ENCODE measurements at regions not wholly inside any gene's neighbourhood (a gene's known extent, or its start where the extent isn't known, plus 50 kb on each side); places are given as distances from the start of the nearest gene placed in this dataset.

- in situ Hi-C loops (cut with HindIII; ENCODE audit: low sequenced_read_pairs): no loop called here
Observed at GRCh38 chr13:90974249-90974975, 373.1 kb upstream of the MIR17HG start.

DNA sequence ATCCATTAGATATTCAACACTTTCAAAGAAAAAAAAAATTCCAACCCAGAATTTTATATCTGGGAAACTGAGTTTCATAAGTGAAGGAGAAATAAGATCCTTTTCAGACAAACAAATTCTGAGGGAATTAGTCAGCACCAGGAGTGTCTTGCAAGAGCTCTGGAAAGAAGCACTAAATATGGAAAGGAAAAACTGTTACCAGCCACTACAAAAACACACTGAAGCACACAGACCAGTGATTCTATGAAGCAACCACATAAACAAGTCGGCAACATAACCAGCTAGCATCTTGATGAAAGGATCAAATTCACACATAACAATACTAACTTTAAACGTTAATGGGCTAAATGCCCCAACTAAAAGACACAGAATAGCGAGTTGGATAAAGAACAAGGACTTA, 368.4 kb upstream of the MIR17HG start:
- in situ Hi-C loops (cut with HindIII; ENCODE audit: low sequenced_read_pairs): no loop called here

DNA sequence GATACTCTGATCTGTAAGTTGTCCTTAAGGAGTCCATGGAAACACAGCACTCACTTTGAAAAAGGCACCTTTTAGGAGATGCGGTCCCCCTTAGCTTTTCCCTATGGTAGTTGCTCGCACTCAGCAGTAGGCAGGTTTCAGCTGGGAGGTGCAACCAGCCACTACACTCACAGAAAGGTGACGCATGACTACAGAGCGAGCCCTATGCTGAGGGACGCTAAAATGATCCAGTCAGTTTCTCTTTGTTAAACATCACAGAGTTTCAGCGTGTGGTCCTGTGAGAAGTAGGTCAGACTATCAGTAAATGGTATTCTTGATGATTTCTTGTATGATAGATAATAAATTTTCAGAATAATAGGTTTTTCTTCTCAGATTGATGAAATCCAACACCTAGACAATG, 362.7 kb upstream of the MIR17HG start:
- in situ Hi-C loops (cut with HindIII; ENCODE audit: low sequenced_read_pairs): no loop called here

DNA sequence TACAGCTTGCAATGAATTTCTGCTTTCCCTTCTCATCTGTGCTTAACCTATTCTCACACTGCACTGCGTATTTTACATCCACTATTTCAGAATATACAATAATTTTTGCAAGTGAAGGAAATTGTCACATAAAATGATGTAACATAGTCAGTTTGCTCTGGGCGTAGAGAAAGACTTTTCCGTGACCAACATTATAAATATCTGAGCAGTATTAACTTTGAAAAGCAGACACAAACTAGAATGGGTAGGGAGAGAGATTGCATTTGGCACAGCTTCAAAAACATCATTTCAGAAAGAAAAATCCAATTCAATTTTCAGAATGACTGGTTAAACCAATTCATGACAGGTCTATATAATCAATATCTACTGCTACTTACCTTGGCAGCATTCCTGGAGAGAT, 352.5 kb upstream of the MIR17HG start:
- in situ Hi-C loops (cut with HindIII; ENCODE audit: low sequenced_read_pairs): no loop called here

DNA sequence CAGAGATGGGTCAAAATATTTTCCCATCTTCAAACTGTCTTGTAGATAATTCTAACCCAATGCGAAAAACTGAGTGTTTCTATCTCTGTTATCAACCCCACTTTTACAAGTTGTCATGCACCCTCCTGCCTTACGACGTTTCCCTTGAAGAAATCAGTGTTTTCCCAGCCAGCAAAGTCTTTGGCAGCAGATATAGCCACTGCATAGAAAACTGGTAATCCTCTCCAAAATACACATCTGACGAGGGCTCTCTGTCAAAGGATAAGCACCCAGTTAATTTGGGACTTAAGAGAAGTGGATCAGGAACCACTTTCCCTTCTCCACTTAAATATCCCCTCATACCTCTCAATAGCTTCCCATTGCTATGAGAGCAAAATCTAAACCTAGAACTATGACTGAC, 351.9 kb upstream of the MIR17HG start:
- in situ Hi-C loops (cut with HindIII; ENCODE audit: low sequenced_read_pairs): no loop called here

GRCh38 chr13:90997951-90998350, 349.5 kb upstream of the MIR17HG start:
- in situ Hi-C loops (cut with HindIII; ENCODE audit: low sequenced_read_pairs): no loop called here

DNA sequence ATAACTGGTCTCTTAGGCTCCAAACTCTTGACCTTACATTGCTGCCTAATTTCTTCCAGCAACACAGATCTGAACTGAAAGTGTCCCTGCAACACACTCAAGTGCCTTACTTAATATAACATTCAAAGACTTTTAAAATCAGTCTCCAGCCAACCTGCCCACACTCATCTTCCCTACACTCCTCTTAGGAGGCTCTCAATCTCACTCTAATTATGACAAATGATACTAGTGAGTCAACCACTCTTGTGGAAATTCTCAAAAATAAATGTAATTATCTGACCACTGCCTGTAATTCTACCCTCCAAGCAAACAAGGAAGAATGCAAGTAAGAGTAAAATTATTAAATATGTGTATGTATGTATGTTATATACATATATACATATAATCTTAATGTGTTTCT, 348.1 kb upstream of the MIR17HG start:
- in situ Hi-C loops (cut with HindIII; ENCODE audit: low sequenced_read_pairs): no loop called here

DNA sequence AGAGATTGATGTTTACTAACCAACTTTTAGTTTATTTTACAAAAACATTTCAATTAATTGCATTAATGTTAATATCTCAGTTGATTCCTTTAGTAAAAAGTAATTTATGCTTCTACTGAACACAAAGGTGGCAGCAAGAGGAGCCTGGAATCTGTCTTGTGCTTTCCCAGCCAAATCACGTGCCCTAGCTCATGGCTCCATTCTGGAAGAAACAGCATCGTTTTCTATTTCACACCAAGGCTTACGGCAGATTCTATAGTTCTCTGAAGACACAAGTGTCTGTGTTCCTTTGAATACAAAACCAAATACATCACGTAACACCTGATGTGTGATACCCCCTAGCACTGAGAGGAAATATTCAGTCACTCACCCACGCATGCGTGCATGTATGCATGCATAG, 346.1 kb upstream of the MIR17HG start:
- in situ Hi-C loops (cut with HindIII; ENCODE audit: low sequenced_read_pairs): no loop called here

GRCh38 chr13:91014696-91015095, 332.8 kb upstream of the MIR17HG start:
- in situ Hi-C loops (cut with HindIII; ENCODE audit: low sequenced_read_pairs): no loop called here

DNA sequence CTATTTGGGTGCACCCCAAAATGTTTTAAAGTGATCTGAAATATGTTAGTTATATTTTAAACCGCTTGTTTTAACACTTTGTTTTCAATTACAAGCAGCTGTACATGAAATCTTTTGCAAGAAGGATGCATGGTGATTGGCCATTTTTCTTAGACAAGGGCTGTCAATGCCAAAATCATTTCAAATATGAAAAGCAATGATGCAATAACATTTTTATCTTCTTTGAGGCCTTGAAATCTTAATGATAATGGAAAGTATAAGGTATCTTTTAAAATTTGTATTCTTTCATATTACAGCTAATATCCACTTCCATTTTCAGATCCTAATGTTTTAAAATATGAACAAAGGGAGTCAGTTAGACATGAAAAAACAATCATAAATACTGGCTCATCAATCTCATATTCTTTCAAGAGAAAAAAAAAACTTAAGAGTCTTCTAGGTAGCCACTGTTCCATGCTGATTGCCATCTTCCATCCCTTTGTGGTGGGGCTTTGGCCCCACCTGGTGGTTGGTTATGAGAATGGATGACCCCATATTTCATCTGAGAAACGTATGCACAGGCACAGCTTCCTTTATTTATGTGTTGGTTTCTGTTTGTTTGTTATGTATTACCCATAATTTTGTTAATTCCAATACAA, 330.3 kb upstream of the MIR17HG start:
- in situ Hi-C loops (cut with HindIII; ENCODE audit: low sequenced_read_pairs): no loop called here

GRCh38 chr13:91017669-91018053, 329.8 kb upstream of the MIR17HG start:
- in situ Hi-C loops (cut with HindIII; ENCODE audit: low sequenced_read_pairs): no loop called here

GRCh38 chr13:91020461-91021034, 326.9 kb upstream of the MIR17HG start:
- in situ Hi-C loops (cut with HindIII; ENCODE audit: low sequenced_read_pairs): no loop called here

DNA sequence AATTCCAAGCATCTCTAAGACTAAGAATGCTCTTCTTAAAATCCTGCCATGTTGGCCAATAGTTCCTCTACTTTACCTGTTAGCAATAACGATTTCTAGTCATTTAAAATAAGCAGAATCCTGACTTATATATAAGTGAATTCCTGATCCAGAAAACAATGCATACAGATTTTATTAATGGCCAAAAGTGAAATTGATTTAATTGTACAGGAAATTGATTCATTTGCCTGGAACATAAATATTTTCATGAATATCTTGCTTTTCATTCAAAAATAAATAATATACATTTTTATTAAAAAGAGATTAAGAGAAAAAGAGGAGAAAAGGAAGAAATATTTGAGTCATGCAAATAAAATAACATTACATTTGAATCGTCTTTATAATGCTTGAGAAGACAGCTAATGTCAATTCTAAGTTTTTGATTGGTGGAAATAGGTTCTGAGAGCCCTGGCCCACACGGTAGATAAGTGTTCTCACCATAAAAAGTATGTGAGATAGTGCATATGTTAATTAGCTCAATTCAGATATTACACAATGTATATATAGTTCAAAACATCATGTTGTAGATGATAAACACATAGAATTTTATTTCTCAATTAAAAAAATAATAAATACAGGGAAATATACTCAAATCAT, 323.2 kb upstream of the MIR17HG start:
- in situ Hi-C loops (cut with HindIII; ENCODE audit: low sequenced_read_pairs): no loop called here

DNA sequence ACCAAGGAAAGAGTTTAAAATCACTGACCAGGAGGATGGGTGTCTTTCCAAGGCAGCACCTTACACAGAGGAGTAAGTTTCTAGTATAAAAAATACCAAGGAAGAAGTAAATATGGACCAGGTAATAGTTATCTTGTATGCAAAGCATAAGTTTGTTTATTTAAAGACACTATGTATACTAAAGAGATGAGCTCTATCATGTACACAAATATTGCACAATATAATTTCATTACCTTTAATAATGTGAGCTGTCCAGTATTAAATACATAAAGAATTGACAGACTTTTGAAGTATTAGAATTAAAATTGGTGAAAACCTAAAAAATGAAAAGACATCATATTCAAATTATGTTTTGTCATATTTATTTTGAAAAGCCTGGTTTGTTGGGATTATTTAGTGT, 322.0 kb upstream of the MIR17HG start:
- in situ Hi-C loops (cut with HindIII; ENCODE audit: low sequenced_read_pairs): no loop called here

DNA sequence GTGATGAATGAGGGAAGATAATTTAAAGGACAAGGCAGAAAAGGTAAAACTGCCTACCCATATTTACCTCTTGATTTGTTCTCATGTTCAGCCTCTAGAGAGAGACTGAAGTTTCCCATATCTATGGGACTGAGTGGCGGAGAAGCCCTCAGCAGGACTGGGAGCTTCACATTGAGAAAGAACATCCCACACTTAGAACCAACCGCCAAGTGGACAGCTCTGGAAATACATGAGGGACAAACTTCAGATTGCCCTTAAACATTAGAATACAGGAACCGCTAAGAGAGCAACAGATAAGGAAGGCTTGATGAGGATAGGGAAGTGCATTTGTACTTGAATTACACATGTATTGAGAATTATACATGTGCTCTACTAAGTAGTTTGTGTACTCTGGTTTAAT, 316.0 kb upstream of the MIR17HG start:
- in situ Hi-C loops (cut with HindIII; ENCODE audit: low sequenced_read_pairs): no loop called here

GRCh38 chr13:91032104-91032503, 315.4 kb upstream of the MIR17HG start:
- in situ Hi-C loops (cut with HindIII; ENCODE audit: low sequenced_read_pairs): no loop called here

GRCh38 chr13:91036886-91037285, 310.6 kb upstream of the MIR17HG start:
- in situ Hi-C loops (cut with HindIII; ENCODE audit: low sequenced_read_pairs): no loop called here

DNA sequence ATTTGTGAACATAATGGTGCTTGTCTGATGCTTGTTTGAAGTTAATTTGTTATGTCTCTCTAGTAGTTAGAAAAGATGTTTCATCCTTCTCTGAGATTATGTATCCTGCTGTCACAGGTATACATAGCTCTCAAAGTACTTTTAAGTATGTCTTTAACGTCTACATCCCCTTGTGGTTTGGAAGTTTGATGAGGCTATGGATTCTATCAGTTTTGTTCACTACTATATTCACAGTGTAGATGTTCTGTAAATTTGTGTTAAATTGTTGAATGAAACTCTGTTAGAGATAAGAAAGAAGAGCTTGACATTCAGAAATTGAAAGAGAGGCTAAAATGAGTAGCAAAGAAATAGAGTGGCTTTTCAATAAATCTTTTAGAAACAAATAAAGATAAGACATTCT, 304.6 kb upstream of the MIR17HG start:
- in situ Hi-C loops (cut with HindIII; ENCODE audit: low sequenced_read_pairs): no loop called here

DNA sequence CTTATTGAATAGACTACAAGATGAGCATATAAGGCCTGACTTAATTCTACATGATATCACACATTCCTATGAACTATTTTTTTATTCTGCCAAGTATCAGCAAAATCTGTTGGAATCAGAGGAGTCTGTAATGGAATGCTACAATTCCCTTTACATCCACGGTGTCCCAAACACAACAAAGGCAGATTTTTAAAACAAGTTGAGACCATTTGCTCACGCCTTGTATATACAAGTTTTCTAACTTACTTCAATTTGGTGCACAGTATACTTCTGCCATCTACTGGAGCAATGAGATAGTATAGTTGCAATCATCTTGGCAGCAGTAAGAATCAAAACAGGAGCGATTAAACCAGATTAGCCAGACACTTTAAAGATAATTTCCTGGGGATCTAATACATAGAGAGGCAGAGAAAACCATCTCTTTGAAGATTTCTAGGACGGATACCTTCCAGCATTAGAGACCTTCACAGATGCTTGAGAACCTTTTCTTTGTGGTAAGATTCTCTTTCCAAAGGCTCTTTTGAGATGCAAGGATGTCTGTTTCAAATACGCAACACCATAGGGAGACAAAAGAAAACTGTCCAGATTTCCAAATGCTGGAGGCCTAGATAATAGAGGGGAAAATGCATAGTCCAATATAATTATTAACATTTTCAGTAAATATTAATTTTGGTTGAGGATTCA, 302.0 kb upstream of the MIR17HG start:
- in situ Hi-C loops (cut with HindIII; ENCODE audit: low sequenced_read_pairs): no loop called here

GRCh38 chr13:91046715-91047327, 300.7 kb upstream of the MIR17HG start:
- in situ Hi-C loops (cut with HindIII; ENCODE audit: low sequenced_read_pairs): no loop called here

DNA sequence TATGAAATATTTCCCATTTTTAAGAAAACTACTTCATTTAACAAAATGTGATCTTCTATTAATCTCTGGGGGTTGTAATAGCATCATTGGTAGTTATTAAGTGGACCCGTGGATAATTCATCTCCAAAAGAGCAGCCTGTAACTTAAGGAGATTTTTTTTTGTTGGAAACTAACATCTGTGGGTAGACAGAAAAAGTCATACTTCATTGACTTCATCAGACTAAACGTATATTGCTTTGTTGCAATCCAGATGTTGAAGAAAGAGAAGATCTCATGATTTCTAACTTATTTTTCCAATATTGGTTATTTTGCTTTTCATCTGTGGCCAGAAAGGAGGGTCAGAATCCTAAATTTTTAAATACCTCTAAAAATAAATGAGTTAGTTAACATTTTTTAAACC, 296.5 kb upstream of the MIR17HG start:
- in situ Hi-C loops (cut with HindIII; ENCODE audit: low sequenced_read_pairs): no loop called here
